Effector memory CD8-positive, alpha-beta T cell (primary cell): ENCODE measurements at regions not wholly inside any gene's neighbourhood (a gene's known extent, or its start where the extent isn't known, plus 50 kb on each side); places are given as distances from the start of the nearest gene placed in this dataset.

Source experiments
- ATAC-seq: fragments of 150-1000 bp; cut with Tn5 transposase; replicated peaks from 2 replicates; pipeline ENCODE4 v1.10.0; 2021; ENCODE audit warnings: mild to moderate bottlenecking, moderate library complexity
- DNase-seq, 3 experiments: peaks; one replicate each; pipeline ENCODE4 v3.0.0; 2021
- H3K27ac Mint-ChIP-seq, 2 donors: one replicate each; pipeline ENCODE4 v1.8.0; 2022; ENCODE audit warnings: mild to moderate bottlenecking in 2 of 2, mixed read lengths in 2 of 2, moderate library complexity in 2 of 2
- H3K27me3 Mint-ChIP-seq, 2 donors: one replicate each; pipeline ENCODE4 v1.8.0; 2022; ENCODE audit warnings: mixed read lengths in 2 of 2
- H3K36me3 Mint-ChIP-seq: one replicate; pipeline ENCODE4 v1.8.0; 2022; ENCODE audit warnings: mild to moderate bottlenecking, moderate library complexity, mixed read lengths; ENCODE audit not compliant: insufficient read depth
- H3K4me1 Mint-ChIP-seq, 2 donors: one replicate each; pipeline ENCODE4 v1.8.0; 2022; ENCODE audit warnings: low read depth in 2 of 2, mixed read lengths in 2 of 2
- H3K4me3 Mint-ChIP-seq, 2 donors: one replicate each; pipeline ENCODE4 v1.8.0; 2022; ENCODE audit warnings: mild to moderate bottlenecking in 2 of 2, mixed read lengths in 2 of 2, moderate library complexity in 2 of 2
- H3K9me3 Mint-ChIP-seq, 2 donors: one replicate each; pipeline ENCODE4 v1.8.0; 2022; ENCODE audit warnings: mixed read lengths in 2 of 2

GRCh38 chr14:88990856-88991255 lies 166.4 kb downstream of the TTC8 start:
- peaks cover 22 to 53% of the 10 kb centered on the region in 2 donors for H3K27me3 Mint-ChIP-seq
- H3K4me1 Mint-ChIP-seq: peaks cover 0 to 2% of the 10 kb centered on the region in 2 donors
- no peak for ATAC-seq
- no peaks in the 10 kb centered on the region for H3K36me3 Mint-ChIP-seq
- H3K4me3 Mint-ChIP-seq: no peak overlapping the region
- H3K27ac Mint-ChIP-seq: no peak overlapping the region
- H3K9me3 Mint-ChIP-seq: no peaks in the 10 kb centered on the region
- no peak for DNase-seq

- no peak for ATAC-seq
- H3K27me3 Mint-ChIP-seq: peaks cover 32 to 61% of the 10 kb centered on the region in 2 donors
Observed at GRCh38 chr14:88992011-88992410, 167.6 kb downstream of the TTC8 start.

GRCh38 chr14:88993946-88994345 lies 169.5 kb downstream of the TTC8 start:
- no peak overlapping the region for H3K4me3 Mint-ChIP-seq
- no peak overlapping the region for H3K27ac Mint-ChIP-seq
- H3K36me3 Mint-ChIP-seq: no peaks in the 10 kb centered on the region
- DNase-seq (no peak), ATAC-seq (no peak)
- no peaks in the 10 kb centered on the region for H3K9me3 Mint-ChIP-seq
- peaks cover 0 to 2% of the 10 kb centered on the region in 2 donors for H3K4me1 Mint-ChIP-seq
- H3K27me3 Mint-ChIP-seq: peaks cover 50 to 78% of the 10 kb centered on the region in 2 donors

More at GRCh38 chr14:88992011-88992410, 167.6 kb downstream of the TTC8 start:
- Mint-ChIP-seq H3K36me3 (no peaks in the 10 kb centered on the region), H3K4me3 (no peak overlapping the region), H3K4me1 (peaks cover 0 to 2% of the 10 kb centered on the region in 2 donors), H3K27ac (no peak overlapping the region), H3K9me3 (no peaks in the 10 kb centered on the region)
- DNase-seq: no peak

GRCh38 chr14:88995437-88996198 lies 171.2 kb downstream of the TTC8 start:
- Mint-ChIP-seq H3K4me1 (peaks cover 0 to 2% of the 10 kb centered on the region in 2 donors), H3K4me3 (no peak overlapping the region), H3K27me3 (peaks cover 52 to 80% of the 10 kb centered on the region in 2 donors), H3K9me3 (no peaks in the 10 kb centered on the region), H3K27ac (no peak overlapping the region), H3K36me3 (no peaks in the 10 kb centered on the region)
- DNase-seq (no peak), ATAC-seq (no peak)

GRCh38 chr14:88998027-88998426 lies 173.6 kb downstream of the TTC8 start:
- H3K27ac Mint-ChIP-seq: no peak overlapping the region
- H3K36me3 Mint-ChIP-seq: no peaks in the 10 kb centered on the region
- ATAC-seq (no peak), DNase-seq (no peak)
- no peaks in the 10 kb centered on the region for H3K9me3 Mint-ChIP-seq
- H3K27me3 Mint-ChIP-seq: peaks cover 55 to 66% of the 10 kb centered on the region in 2 donors
- H3K4me1 Mint-ChIP-seq: peaks cover 0 to 2% of the 10 kb centered on the region in 2 donors
- H3K4me3 Mint-ChIP-seq: no peak overlapping the region

GRCh38 chr14:88999137-88999536 lies 174.7 kb downstream of the TTC8 start:
- no peaks in the 10 kb centered on the region for H3K9me3 Mint-ChIP-seq
- H3K27ac Mint-ChIP-seq: no peak overlapping the region
- H3K27me3 Mint-ChIP-seq: peaks cover 49 to 55% of the 10 kb centered on the region in 2 donors
- no peak overlapping the region for H3K4me3 Mint-ChIP-seq
- DNase-seq (no peak), ATAC-seq (no peak)
- H3K36me3 Mint-ChIP-seq: no peaks in the 10 kb centered on the region
- peaks cover 0 to 2% of the 10 kb centered on the region in 2 donors for H3K4me1 Mint-ChIP-seq

- H3K27me3 Mint-ChIP-seq: peaks cover 43 to 44% of the 10 kb centered on the region in 2 donors
- H3K36me3 Mint-ChIP-seq: no peaks in the 10 kb centered on the region
- H3K9me3 Mint-ChIP-seq: no peaks in the 10 kb centered on the region
- H3K4me3 Mint-ChIP-seq: no peak overlapping the region
- DNase-seq (no peak), ATAC-seq (no peak)
- no peak overlapping the region for H3K27ac Mint-ChIP-seq
- H3K4me1 Mint-ChIP-seq: peaks cover 0 to 2% of the 10 kb centered on the region in 2 donors
Observed at GRCh38 chr14:89000007-89000942, 175.8 kb downstream of the TTC8 start.

- ATAC-seq (no peak), DNase-seq (no peak)
- H3K27ac Mint-ChIP-seq: no peak overlapping the region
- no peaks in the 10 kb centered on the region for H3K36me3 Mint-ChIP-seq
- H3K27me3 Mint-ChIP-seq: peaks cover 10% of the 10 kb centered on the region in 2 donors
- H3K4me1 Mint-ChIP-seq: no peaks in the 10 kb centered on the region
- H3K4me3 Mint-ChIP-seq: no peak overlapping the region
- H3K9me3 Mint-ChIP-seq: no peaks in the 10 kb centered on the region
Observed at GRCh38 chr14:89004166-89004565, 179.7 kb downstream of the TTC8 start.

- H3K4me3 Mint-ChIP-seq: no peak overlapping the region
- peaks cover 0 to 7% of the 10 kb centered on the region in 2 donors for H3K27me3 Mint-ChIP-seq
- no peak for DNase-seq
- no peak for ATAC-seq
- no peak overlapping the region for H3K27ac Mint-ChIP-seq
- no peaks in the 10 kb centered on the region for H3K9me3 Mint-ChIP-seq
- no peaks in the 10 kb centered on the region for H3K4me1 Mint-ChIP-seq
- H3K36me3 Mint-ChIP-seq: no peaks in the 10 kb centered on the region
Observed at GRCh38 chr14:89007906-89008305, 183.5 kb downstream of the TTC8 start.

GRCh38 chr14:89011355-89012281 lies 187.2 kb downstream of the TTC8 start:
- DNase-seq: no peak
- H3K27me3 Mint-ChIP-seq: peaks cover 28 to 29% of the 10 kb centered on the region in 2 donors
- ATAC-seq: no peak
- H3K36me3 Mint-ChIP-seq: no peaks in the 10 kb centered on the region
- H3K9me3 Mint-ChIP-seq: no peaks in the 10 kb centered on the region
- H3K4me3 Mint-ChIP-seq: no peak overlapping the region
- no peaks in the 10 kb centered on the region for H3K4me1 Mint-ChIP-seq
- H3K27ac Mint-ChIP-seq: no peak overlapping the region

- DNase-seq (no peak), ATAC-seq (no peak)
- Mint-ChIP-seq H3K9me3 (no peaks in the 10 kb centered on the region), H3K4me1 (no peaks in the 10 kb centered on the region), H3K4me3 (no peak overlapping the region), H3K36me3 (no peaks in the 10 kb centered on the region), H3K27me3 (peaks cover 29 to 37% of the 10 kb centered on the region in 2 donors), H3K27ac (no peak overlapping the region)
Observed at GRCh38 chr14:89012282-89013097, 188.0 kb downstream of the TTC8 start.

GRCh38 chr14:89013098-89013504 lies 188.7 kb downstream of the TTC8 start:
- ATAC-seq: no peak
- H3K4me1 Mint-ChIP-seq: no peaks in the 10 kb centered on the region
- no peaks in the 10 kb centered on the region for H3K36me3 Mint-ChIP-seq
- DNase-seq: no peak
- no peak overlapping the region for H3K4me3 Mint-ChIP-seq
- H3K27me3 Mint-ChIP-seq: peaks cover 29 to 38% of the 10 kb centered on the region in 2 donors
- no peaks in the 10 kb centered on the region for H3K9me3 Mint-ChIP-seq
- H3K27ac Mint-ChIP-seq: no peak overlapping the region
